PC-3 (cell line): ENCODE measurements at regions not wholly inside any gene's neighbourhood (a gene's known extent, or its start where the extent isn't known, plus 50 kb on each side); places are given as distances from the start of the nearest gene placed in this dataset.

Experiments used
- EZH2 ChIP-seq: fragments of 300-600 bp; sonication (generic); IDR thresholded peaks from one replicate; pipeline ENCODE4 v1.6.1; 2017; ENCODE audit warnings: antibody characterized with exemption, mild to moderate bottlenecking, low read length; ENCODE audit not compliant: unreplicated experiment
- TF ChIP-seq, protein P1 (sequence below): fragments of 300-600 bp; sonication (generic); conservative IDR thresholded peaks from 2 replicates; pipeline ENCODE4 v1.5.1; 2017; ENCODE audit warnings: antibody characterized with exemption, low read depth, mild to moderate bottlenecking, low read length

DNA sequence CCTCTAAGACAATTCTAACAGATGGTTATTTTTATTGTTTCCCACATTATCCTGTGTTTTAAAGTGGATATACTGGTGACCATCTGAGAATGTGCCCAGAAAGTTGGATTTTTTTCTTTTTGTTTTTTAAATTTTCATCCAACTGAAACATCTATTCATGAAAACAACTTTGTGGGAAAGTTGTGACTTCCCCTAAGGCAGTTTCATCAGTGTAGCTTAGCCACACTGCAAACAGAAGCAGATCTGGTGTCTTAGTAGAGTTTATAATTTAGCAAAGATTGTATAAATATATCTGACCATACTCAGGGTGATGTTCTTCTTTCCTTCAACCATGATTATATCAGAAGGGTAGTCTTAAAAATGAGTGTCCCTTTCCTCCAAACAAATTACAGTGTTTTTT, 1241.3 kb downstream of the MAT2B start:
- TF ChIP-seq, protein P1, sequence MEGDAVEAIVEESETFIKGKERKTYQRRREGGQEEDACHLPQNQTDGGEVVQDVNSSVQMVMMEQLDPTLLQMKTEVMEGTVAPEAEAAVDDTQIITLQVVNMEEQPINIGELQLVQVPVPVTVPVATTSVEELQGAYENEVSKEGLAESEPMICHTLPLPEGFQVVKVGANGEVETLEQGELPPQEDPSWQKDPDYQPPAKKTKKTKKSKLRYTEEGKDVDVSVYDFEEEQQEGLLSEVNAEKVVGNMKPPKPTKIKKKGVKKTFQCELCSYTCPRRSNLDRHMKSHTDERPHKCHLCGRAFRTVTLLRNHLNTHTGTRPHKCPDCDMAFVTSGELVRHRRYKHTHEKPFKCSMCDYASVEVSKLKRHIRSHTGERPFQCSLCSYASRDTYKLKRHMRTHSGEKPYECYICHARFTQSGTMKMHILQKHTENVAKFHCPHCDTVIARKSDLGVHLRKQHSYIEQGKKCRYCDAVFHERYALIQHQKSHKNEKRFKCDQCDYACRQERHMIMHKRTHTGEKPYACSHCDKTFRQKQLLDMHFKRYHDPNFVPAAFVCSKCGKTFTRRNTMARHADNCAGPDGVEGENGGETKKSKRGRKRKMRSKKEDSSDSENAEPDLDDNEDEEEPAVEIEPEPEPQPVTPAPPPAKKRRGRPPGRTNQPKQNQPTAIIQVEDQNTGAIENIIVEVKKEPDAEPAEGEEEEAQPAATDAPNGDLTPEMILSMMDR, result no peak
- no peak for TF ChIP-seq EZH2
